ENCODE measurements at regions not wholly inside any gene's neighbourhood (a gene's known extent, or its start where the extent isn't known, plus 50 kb on each side); places are given as distances from the start of the nearest gene placed in this dataset.

DNA sequence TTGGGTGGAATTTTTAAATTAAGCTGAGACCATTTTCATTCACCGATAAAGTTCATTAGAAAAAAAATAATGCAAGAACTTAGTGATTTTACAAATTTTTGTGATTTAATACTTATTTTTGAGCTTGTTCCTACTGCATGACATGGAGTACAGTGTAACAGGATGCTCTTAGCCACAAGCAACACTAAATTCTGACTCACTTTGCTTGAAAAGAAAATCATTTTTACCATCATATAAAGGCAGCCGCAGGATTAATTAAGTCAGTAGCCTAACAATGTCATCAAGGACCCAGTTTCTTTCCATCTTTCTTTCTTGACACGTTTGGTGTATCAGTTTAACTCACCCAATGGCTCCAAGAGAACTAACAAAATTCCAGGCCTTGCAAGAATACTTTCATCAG lies 540.3 kb upstream of the LUZP2 start:
- H3K36me3 ChIP-seq (ENCODE audit: insufficient read depth in 1 of 2, low read depth in 1 of 2), result no peaks in the 10 kb centered on the region
- TF ChIP-seq, protein P1, sequence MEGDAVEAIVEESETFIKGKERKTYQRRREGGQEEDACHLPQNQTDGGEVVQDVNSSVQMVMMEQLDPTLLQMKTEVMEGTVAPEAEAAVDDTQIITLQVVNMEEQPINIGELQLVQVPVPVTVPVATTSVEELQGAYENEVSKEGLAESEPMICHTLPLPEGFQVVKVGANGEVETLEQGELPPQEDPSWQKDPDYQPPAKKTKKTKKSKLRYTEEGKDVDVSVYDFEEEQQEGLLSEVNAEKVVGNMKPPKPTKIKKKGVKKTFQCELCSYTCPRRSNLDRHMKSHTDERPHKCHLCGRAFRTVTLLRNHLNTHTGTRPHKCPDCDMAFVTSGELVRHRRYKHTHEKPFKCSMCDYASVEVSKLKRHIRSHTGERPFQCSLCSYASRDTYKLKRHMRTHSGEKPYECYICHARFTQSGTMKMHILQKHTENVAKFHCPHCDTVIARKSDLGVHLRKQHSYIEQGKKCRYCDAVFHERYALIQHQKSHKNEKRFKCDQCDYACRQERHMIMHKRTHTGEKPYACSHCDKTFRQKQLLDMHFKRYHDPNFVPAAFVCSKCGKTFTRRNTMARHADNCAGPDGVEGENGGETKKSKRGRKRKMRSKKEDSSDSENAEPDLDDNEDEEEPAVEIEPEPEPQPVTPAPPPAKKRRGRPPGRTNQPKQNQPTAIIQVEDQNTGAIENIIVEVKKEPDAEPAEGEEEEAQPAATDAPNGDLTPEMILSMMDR (IDR thresholded peaks at IDR 0.05), result no peak
- H3K4me1 ChIP-seq, result no peaks in the 10 kb centered on the region
- no peaks in the 10 kb centered on the region for H3K27me3 ChIP-seq (ENCODE audit: insufficient read depth in 3 of 3, low read length in 2 of 3)
- no peaks in the 10 kb centered on the region for H3K9me3 ChIP-seq
- intact Hi-C loops (cut with DNase I), result no loop called here
- H3K4me3 ChIP-seq, result no peak overlapping the region
- H3K27ac ChIP-seq, result no peak overlapping the region
- 83 to 85% (median 84%) methylated on average over 3 of the region's 3 CpGs for WGBS, 3 donors
- ATAC-seq, result no peak
- no peak for DNase-seq

DNA sequence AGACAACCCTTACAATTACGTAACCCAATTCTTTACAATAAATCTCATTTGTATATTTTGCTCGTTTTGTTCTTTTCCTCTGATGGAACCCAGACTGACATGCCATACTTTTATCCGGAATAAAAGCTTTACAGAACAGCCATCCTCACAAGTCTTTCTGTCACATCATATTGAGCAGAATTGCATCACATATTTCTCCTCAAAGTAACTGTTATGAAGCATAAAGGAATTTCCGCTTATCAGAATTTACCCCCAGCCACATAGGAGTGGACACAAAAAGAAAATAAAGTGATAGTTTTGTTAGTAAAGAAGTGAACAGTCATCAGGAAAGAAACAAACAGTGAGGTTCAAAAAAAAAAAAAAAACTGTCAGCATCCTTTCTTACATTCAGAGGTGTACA lies 539.5 kb upstream of the LUZP2 start:
- H3K4me1 ChIP-seq, result no peaks in the 10 kb centered on the region
- TF ChIP-seq, protein P1 (IDR thresholded peaks at IDR 0.05), result no peak
- H3K4me3 ChIP-seq, result no peak overlapping the region
- ATAC-seq (no peak), DNase-seq (no peak)
- H3K27me3 ChIP-seq (ENCODE audit: insufficient read depth in 3 of 3, low read length in 2 of 3), result no peaks in the 10 kb centered on the region
- H3K27ac ChIP-seq, result no peak overlapping the region
- 80 to 81% (median 81%) methylated on average over 4 of the region's 4 CpGs for WGBS, 3 donors
- intact Hi-C loops (cut with DNase I), result no loop called here
- H3K36me3 ChIP-seq (ENCODE audit: insufficient read depth in 1 of 2, low read depth in 1 of 2), result no peaks in the 10 kb centered on the region
- H3K9me3 ChIP-seq, result no peaks in the 10 kb centered on the region

DNA sequence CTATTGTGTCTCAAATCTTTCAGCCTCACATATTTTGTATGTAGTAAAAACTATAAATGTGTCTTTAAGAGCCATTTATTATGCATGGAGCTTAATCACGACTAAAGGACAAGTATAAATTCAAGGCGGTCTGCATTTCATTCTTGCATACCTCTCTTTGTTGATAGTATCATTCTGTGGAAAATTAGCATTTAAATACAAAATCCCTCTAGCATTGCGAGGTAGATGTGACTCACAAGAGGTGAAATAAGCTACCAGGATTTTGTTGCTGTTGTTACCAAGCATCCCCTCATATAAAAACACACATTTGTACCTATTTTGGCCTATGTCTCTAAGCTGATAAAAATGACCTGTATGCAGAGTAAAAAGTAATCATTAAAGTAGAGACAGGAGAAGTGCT lies 537.4 kb upstream of the LUZP2 start:
- H3K36me3 ChIP-seq (ENCODE audit: insufficient read depth in 1 of 2, low read depth in 1 of 2), result no peaks in the 10 kb centered on the region
- DNase-seq, result no peak
- H3K27me3 ChIP-seq (ENCODE audit: insufficient read depth in 3 of 3, low read length in 2 of 3), result no peaks in the 10 kb centered on the region
- 52 to 56% (median 53%) methylated on average over 3 of the region's 3 CpGs for WGBS, 3 donors
- no peak for ATAC-seq
- intact Hi-C loops (cut with DNase I), result no loop called here
- H3K27ac ChIP-seq, result no peak overlapping the region
- H3K4me1 ChIP-seq, result no peaks in the 10 kb centered on the region
- TF ChIP-seq, protein P1 (IDR thresholded peaks at IDR 0.05), result no peak
- H3K9me3 ChIP-seq, result no peaks in the 10 kb centered on the region
- H3K4me3 ChIP-seq, result no peak overlapping the region

DNA sequence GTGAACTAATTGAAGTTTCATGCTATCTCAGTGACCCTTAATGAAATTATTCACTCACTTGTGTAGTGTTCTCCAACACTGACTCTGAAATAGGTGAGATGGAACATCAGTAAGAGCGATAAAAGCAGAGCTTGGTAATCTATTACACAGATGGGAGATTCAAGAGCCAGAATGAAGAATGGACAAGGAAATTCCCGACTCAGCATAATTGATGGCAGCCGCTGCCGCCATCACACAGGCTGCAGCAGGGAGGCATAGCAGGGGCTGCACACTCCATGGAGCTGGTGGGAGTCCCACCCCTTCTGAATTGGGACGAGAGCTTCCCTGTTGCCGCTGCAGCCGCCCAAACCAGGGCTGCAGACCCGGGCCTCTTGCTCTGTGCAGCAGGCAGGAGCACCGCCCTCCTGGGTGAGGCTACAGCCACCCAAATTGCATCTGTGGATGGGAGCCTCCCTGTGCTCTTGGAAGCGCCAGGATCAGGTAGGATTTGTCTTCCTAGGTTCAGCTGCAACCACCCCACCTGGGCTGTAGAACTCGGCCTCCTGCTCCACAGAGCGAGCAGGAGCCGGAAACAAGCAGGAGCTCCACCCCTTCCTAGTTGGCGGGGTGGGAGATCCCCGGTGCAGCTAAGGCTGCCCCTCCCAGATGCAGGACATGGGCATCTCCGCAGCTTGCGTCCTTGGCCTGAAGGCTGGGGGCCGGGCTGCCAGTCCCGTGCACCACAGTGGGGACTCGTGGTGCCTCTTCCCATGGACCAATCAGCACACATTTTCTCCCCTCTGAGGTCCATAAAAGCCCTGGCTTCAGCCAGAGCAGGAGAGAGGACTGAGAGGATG lies 535.1 kb upstream of the LUZP2 start:
- ATAC-seq, result no peak
- H3K27me3 ChIP-seq (ENCODE audit: insufficient read depth in 3 of 3, low read length in 2 of 3), result no peaks in the 10 kb centered on the region
- TF ChIP-seq, protein P1 (IDR thresholded peaks at IDR 0.05), result no peak
- H3K4me3 ChIP-seq, result no peak overlapping the region
- 86 to 89% (median 88%) methylated on average over 20 of the region's 20 CpGs for WGBS, 3 donors
- no peak for DNase-seq
- no peaks in the 10 kb centered on the region for H3K36me3 ChIP-seq (ENCODE audit: insufficient read depth in 1 of 2, low read depth in 1 of 2)
- H3K9me3 ChIP-seq, result no peaks in the 10 kb centered on the region
- H3K4me1 ChIP-seq, result no peaks in the 10 kb centered on the region
- H3K27ac ChIP-seq, result no peak overlapping the region
- intact Hi-C loops (cut with DNase I), result no loop called here

DNA sequence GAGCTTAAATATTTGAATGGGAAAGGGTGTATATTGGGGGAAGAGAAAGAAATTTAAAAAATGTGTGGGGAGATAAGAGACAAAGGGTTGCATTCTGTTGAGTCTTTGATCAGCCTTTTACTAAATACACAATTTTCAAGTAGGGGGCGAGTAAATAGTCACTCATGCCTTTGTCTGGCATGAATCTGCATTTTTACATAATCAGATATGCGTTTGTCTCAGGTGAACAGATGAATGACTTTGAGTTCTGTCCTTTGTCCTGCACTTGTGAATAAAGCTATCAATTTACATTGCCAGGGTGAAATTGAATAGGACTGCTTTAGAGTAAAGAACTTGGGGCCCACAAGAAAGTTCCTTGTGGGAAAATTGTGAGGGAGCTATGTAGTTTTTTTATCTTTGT lies 523.6 kb upstream of the LUZP2 start:
- Histone ChIP-seq H3K27ac (no peak overlapping the region), H3K9me3 (no peaks in the 10 kb centered on the region), H3K4me3 (no peak overlapping the region), H3K4me1 (no peaks in the 10 kb centered on the region), H3K36me3 (ENCODE audit: insufficient read depth in 1 of 2, low read depth in 1 of 2) (no peaks in the 10 kb centered on the region), H3K27me3 (ENCODE audit: insufficient read depth in 3 of 3, low read length in 2 of 3) (no peaks in the 10 kb centered on the region)
- intact Hi-C loops (cut with DNase I), result no loop called here
- TF ChIP-seq, protein P1 (IDR thresholded peaks at IDR 0.05), result no peak
- 64 to 74% (median 65%) methylated on average over 2 of the region's 2 CpGs for WGBS, 3 donors
- DNase-seq (no peak), ATAC-seq (no peak)
